Adrenal gland (tissue), 9 donors: ENCODE measurements at regions not wholly inside any gene's neighbourhood (a gene's known extent, or its start where the extent isn't known, plus 50 kb on each side); places are given as distances from the start of the nearest gene placed in this dataset.

Experiments used
- DNase-seq, 7 donors: peaks; one replicate each; pipeline ENCODE4 v3.0.0-alpha.2; 2019 to 2020
- H3K27ac ChIP-seq, 5 donors: fragments of 200-600 bp; sonication (generic) in 4 of 5; 1 replicate in 3 of 5; 2 replicates in 2 of 5; pipeline versions ENCODE4 v1.5.1 to v1.8.0; 2016 to 2020; ENCODE audit warnings: mild to moderate bottlenecking in 1 of 5
- H3K27me3 ChIP-seq: fragments of 200-600 bp; 2 replicates; pipeline ENCODE4 v1.8.0; 2021
- H3K36me3 ChIP-seq, 2 donors: fragments of 200-600 bp; replicated peaks in 1 of 2; 1 replicate in 1 of 2; 2 replicates in 1 of 2; pipeline versions ENCODE4 v1.5.1 to v1.8.0; 2018 to 2022
- H3K4me1 ChIP-seq, 2 donors: fragments of 200-600 bp; replicated peaks in 1 of 2; 1 replicate in 1 of 2; 2 replicates in 1 of 2; pipeline versions ENCODE4 v1.5.1 to v1.8.0; 2018 to 2021
- H3K4me3 ChIP-seq, 4 donors: fragments of 200-600 bp; sonication (generic) in 3 of 4; one replicate each; pipeline ENCODE4 v1.5.1; 2016 to 2018
- H3K9me3 ChIP-seq, 3 donors: fragments of 200-600 bp; sonication (generic) in 1 of 3; replicated peaks in 1 of 3; 1 replicate in 2 of 3; 2 replicates in 1 of 3; pipeline versions ENCODE4 v1.5.1 to v1.8.0; 2016 to 2021
- POLR2A ChIP-seq, 2 donors: fragments of 450-650 bp; IDR thresholded peaks; one replicate each; pipeline ENCODE4 v1.6.1; 2017; ENCODE audit warnings: antibody characterized with exemption in 2 of 2, mild to moderate bottlenecking in 2 of 2, moderate library complexity in 1 of 2
- WGBS, 4 donors: extraction: QIAGEN DNeasy Blood & Tissue Kit in 2 of 4; methylation state at CpG; one replicate each; pipeline versions ENCODE4 v1.1.5 to v1.1.7; 2013 to 2017; 5-methylcytosine and 5-hydroxymethylcytosine counted together
- intact Hi-C, 2 donors: fragments of 100-400 bp; cut with DNase I; formaldehyde crosslinking; loops; one replicate each; pipeline versions ENCODE4 v1.14.1 to v1.15.0; 2022 to 2023
- TF ChIP-seq, protein P1 (sequence below), 6 experiments: fragments of 450-650 bp in 4 of 6; fragments of 200-600 bp in 2 of 6; sonication (generic) in 1 of 6; IDR thresholded peaks; 1 replicate in 5 of 6; 2 replicates in 1 of 6; pipeline versions ENCODE4 v1.5.1 to v1.8.0; 2016 to 2021; ENCODE audit warnings: antibody characterized with exemption in 6 of 6, mild to moderate bottlenecking in 2 of 6, moderate library complexity in 1 of 6
- donor health status: healthy with polysubstance abuse.
- donor health status: Bipolar disorder and iron deficiency.
- donor health status: DM: yes; HTN: yes; CAD: no.
- donor health status: DM: no; HTN: no; CAD: no.
- donor health status: DM: no; HTN: no; CAD: no.

DNA sequence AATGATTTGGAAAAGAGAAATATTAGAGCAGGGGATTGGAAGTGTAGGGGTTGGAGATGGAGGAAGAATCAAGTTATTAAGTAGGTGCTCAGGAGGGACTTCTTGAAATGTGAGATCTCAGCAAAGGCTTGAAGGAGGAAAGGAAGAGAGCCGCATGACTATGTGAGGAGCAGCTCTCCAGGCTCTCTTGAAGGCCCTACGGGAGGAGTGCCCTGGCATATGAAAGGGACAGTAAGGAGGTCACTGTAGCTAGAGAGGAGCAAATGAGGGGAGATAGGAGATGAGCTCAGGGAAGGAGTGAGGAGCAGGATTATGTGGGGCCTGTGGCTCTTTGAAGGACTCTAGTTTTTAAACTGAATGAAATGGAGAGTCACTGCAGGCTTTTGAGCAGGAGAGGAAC is 181.1 kb upstream of the NABP1 start:
- intact Hi-C loops: no loop called here
- TF ChIP-seq POLR2A (IDR thresholded peaks at IDR 0.05): no peak
- TF ChIP-seq, protein P1, sequence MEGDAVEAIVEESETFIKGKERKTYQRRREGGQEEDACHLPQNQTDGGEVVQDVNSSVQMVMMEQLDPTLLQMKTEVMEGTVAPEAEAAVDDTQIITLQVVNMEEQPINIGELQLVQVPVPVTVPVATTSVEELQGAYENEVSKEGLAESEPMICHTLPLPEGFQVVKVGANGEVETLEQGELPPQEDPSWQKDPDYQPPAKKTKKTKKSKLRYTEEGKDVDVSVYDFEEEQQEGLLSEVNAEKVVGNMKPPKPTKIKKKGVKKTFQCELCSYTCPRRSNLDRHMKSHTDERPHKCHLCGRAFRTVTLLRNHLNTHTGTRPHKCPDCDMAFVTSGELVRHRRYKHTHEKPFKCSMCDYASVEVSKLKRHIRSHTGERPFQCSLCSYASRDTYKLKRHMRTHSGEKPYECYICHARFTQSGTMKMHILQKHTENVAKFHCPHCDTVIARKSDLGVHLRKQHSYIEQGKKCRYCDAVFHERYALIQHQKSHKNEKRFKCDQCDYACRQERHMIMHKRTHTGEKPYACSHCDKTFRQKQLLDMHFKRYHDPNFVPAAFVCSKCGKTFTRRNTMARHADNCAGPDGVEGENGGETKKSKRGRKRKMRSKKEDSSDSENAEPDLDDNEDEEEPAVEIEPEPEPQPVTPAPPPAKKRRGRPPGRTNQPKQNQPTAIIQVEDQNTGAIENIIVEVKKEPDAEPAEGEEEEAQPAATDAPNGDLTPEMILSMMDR (IDR thresholded peaks at IDR 0.05): no peak
- no peak for DNase-seq
- no peak overlapping the region for H3K27ac ChIP-seq
- no peaks in the 10 kb centered on the region for H3K27me3 ChIP-seq
- no peaks in the 10 kb centered on the region for H3K9me3 ChIP-seq
- H3K4me3 ChIP-seq: no peak overlapping the region
- WGBS, 4 donors: 89 to 95% (median 91%) methylated on average over 2 of the region's 2 CpGs
- peaks cover 0 to 7% of the 10 kb centered on the region in 2 donors for H3K4me1 ChIP-seq
- no peaks in the 10 kb centered on the region for H3K36me3 ChIP-seq

DNA sequence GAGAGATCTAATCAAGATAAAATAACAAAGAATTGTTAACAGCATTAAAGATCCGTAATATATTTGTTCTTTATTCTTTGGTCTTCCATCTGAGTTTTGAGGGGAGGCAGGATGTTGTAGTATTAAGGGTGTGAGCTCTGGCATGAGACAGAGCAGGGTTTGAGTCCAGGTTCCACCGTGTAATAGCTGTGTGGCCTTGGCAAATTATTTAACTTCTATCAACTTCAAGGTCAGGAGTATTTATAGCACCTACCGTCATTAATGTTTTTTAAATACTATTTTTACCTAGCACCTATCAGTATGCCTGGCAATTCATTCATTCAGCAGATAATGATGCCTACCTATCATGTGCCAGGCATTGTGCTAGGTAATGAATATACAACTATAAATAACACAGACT is 180.1 kb upstream of the NABP1 start:
- H3K36me3 ChIP-seq: no peaks in the 10 kb centered on the region
- H3K27ac ChIP-seq: no peak overlapping the region
- TF ChIP-seq POLR2A (IDR thresholded peaks at IDR 0.05): no peak
- TF ChIP-seq, protein P1 (IDR thresholded peaks at IDR 0.05): no peak
- no peak overlapping the region for H3K4me3 ChIP-seq
- 37 to 60% (median 43%) methylated on average over 3 of the region's 3 CpGs for WGBS, 4 donors
- intact Hi-C loops: no loop called here
- H3K9me3 ChIP-seq: no peaks in the 10 kb centered on the region
- DNase-seq: no peak
- peaks cover 0 to 7% of the 10 kb centered on the region in 2 donors for H3K4me1 ChIP-seq
- no peaks in the 10 kb centered on the region for H3K27me3 ChIP-seq

DNA sequence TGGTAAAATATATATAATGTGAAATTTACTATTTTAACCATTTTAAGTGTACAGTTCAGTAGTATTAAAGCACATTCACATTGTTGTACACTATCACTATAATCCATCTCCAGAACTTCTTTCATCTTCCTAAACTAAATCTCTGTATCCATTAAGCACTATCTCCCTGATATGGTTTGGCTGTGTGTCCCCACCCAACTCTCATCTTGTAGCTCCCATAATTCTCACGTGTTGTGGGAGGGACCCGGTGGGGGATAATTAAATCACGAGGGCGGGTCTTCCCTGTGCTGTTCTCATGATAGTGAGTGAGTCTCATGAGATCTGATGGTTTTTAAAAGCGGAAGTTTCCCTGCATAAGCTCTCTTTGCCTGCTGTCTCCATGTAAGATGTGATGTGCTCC is 178.9 kb upstream of the NABP1 start:
- 80 to 88% (median 83%) methylated on average over 5 of the region's 5 CpGs for WGBS, 4 donors
- H3K9me3 ChIP-seq: no peaks in the 10 kb centered on the region
- intact Hi-C loops: no loop called here

DNA sequence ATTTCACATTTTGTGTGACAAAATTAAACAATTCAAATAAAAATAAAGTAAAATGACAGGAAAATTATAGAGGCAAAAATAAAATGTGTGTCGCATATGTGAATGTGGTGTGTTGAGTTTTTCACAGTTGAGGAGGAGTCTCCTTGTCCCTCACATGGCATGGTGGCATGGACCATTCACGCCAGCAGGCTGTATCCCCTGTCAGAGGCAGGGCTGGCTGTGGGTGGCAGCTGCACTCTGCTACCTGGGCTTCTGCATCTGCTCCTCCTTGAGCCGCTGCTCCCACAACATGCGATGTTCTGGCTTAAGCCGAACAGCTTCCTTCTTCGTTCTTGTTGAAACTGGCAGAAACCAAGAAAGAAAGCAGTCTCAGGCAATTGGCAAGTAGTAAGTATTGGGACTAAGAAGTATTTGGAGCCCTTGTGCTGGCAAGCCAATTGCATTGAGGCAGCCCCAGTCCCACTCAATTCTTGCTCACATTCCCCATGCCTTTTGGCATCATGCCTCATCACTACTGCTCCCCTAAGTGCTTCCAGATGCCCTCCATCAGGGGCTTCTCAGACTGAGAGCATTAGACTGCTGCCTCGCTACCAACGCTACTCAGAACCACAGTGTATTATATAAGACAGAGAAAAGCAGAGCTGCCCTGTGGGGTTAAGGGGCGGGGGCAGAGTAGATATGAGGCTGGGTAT is 177.9 kb upstream of the NABP1 start:
- TF ChIP-seq POLR2A (IDR thresholded peaks at IDR 0.05): no peak
- TF ChIP-seq, protein P1 (IDR thresholded peaks at IDR 0.05): no peak
- Histone ChIP-seq H3K4me3 (no peak overlapping the region), H3K4me1 (peaks cover 0 to 7% of the 10 kb centered on the region in 2 donors), H3K9me3 (no peaks in the 10 kb centered on the region), H3K27ac (no peak overlapping the region), H3K27me3 (no peaks in the 10 kb centered on the region), H3K36me3 (no peaks in the 10 kb centered on the region)
- intact Hi-C loops: loop anchor here (5.0 to 10.0 kb wide), 2 partner anchors 255 to 283 kb away; partner anchors contain the start of gene MYO1B (in 1 of the 2)
- no peak for DNase-seq
- 84 to 90% (median 88%) methylated on average over 9 of the region's 9 CpGs for WGBS, 4 donors

More for the DNA sequence above, 178.9 kb upstream of the NABP1 start:
- Histone ChIP-seq H3K27ac (no peak overlapping the region), H3K4me3 (no peak overlapping the region), H3K36me3 (no peaks in the 10 kb centered on the region), H3K27me3 (no peaks in the 10 kb centered on the region), H3K4me1 (peaks cover 0 to 7% of the 10 kb centered on the region in 2 donors)
- no peak for TF ChIP-seq POLR2A (IDR thresholded peaks at IDR 0.05)
- TF ChIP-seq, protein P1 (IDR thresholded peaks at IDR 0.05): no peak
- no peak for DNase-seq
